ENCODE measurements at regions not wholly inside any gene's neighbourhood (a gene's known extent, or its start where the extent isn't known, plus 50 kb on each side); places are given as distances from the start of the nearest gene placed in this dataset.

- no peak for TF ChIP-seq CTCF (conservative IDR thresholded peaks at IDR 0.05; ENCODE audit: low read depth, low read length)
- H3K4me3 ChIP-seq (ENCODE audit: low read depth, low read length), result no peak overlapping the region
- no peak for DNase-seq (ENCODE audit: low read depth)
Observed at GRCh38 chr2:19810637-19811036, 91.1 kb downstream of the TTC32 start.

- no peak for TF ChIP-seq CTCF (conservative IDR thresholded peaks at IDR 0.05; ENCODE audit: low read depth, low read length)
- H3K4me3 ChIP-seq (ENCODE audit: low read depth, low read length), result no peak overlapping the region
- no peak for DNase-seq (ENCODE audit: low read depth)
Observed at GRCh38 chr2:19810148-19810547, 91.6 kb downstream of the TTC32 start.

GRCh38 chr2:19809206-19809605, 92.6 kb downstream of the TTC32 start:
- no peak for TF ChIP-seq CTCF (conservative IDR thresholded peaks at IDR 0.05; ENCODE audit: low read depth, low read length)
- no peak overlapping the region for H3K4me3 ChIP-seq (ENCODE audit: low read depth, low read length)
- DNase-seq (ENCODE audit: low read depth), result no peak

- no peak overlapping the region for H3K4me3 ChIP-seq (ENCODE audit: low read depth, low read length)
- TF ChIP-seq CTCF (conservative IDR thresholded peaks at IDR 0.05; ENCODE audit: low read depth, low read length), result no peak
- DNase-seq (ENCODE audit: low read depth), result no peak
Observed at GRCh38 chr2:19807866-19808265, 93.9 kb downstream of the TTC32 start.

- DNase-seq (ENCODE audit: low read depth), result no peak
- no peak for TF ChIP-seq CTCF (conservative IDR thresholded peaks at IDR 0.05; ENCODE audit: low read depth, low read length)
- no peak overlapping the region for H3K4me3 ChIP-seq (ENCODE audit: low read depth, low read length)
Observed at GRCh38 chr2:19807346-19807745, 94.4 kb downstream of the TTC32 start.

GRCh38 chr2:19806591-19806990, 95.2 kb downstream of the TTC32 start:
- no peak for DNase-seq (ENCODE audit: low read depth)
- no peak overlapping the region for H3K4me3 ChIP-seq (ENCODE audit: low read depth, low read length)
- TF ChIP-seq CTCF (conservative IDR thresholded peaks at IDR 0.05; ENCODE audit: low read depth, low read length), result no peak

- no peak overlapping the region for H3K4me3 ChIP-seq (ENCODE audit: low read depth, low read length)
- TF ChIP-seq CTCF (conservative IDR thresholded peaks at IDR 0.05; ENCODE audit: low read depth, low read length), result no peak
- no peak for DNase-seq (ENCODE audit: low read depth)
Observed at GRCh38 chr2:19806131-19806530, 95.7 kb downstream of the TTC32 start.

Data from choroid plexus epithelial cell (primary cell).